Tibial nerve (tissue), 4 donors: ENCODE measurements at regions not wholly inside any gene's neighbourhood (a gene's known extent, or its start where the extent isn't known, plus 50 kb on each side); places are given as distances from the start of the nearest gene placed in this dataset.

Experiments used
- DNase-seq, 2 donors: peaks; one replicate each; pipeline ENCODE4 v3.0.0-alpha.2; 2019; ENCODE audit warnings: low spot score in 2 of 2
- H3K27ac ChIP-seq, 4 donors: fragments of 200-600 bp; sonication (generic) in 3 of 4; one replicate each; pipeline ENCODE4 v1.5.1; 2017 to 2019; ENCODE audit warnings: mild to moderate bottlenecking in 1 of 4
- H3K27me3 ChIP-seq, 2 donors: fragments of 200-600 bp; sonication (generic) in 1 of 2; one replicate each; pipeline versions ENCODE4 v1.5.1 to v1.6.0; 2017 to 2019
- H3K36me3 ChIP-seq, 3 donors: fragments of 200-600 bp; sonication (generic); one replicate each; pipeline ENCODE4 v1.5.1; 2018 to 2019
- H3K4me1 ChIP-seq, 4 donors: fragments of 200-600 bp; sonication (generic) in 3 of 4; one replicate each; pipeline ENCODE4 v1.5.1; 2017 to 2019
- H3K4me3 ChIP-seq, 4 donors: fragments of 200-600 bp; sonication (generic) in 3 of 4; one replicate each; pipeline ENCODE4 v1.5.1; 2017 to 2019; ENCODE audit warnings: mild to moderate bottlenecking in 1 of 4, moderate library complexity in 1 of 4
- H3K9me3 ChIP-seq, 4 donors: fragments of 200-600 bp; sonication (generic) in 3 of 4; one replicate each; pipeline ENCODE4 v1.5.1; 2017 to 2019
- CTCF ChIP-seq, 5 experiments: fragments of 200-600 bp in 3 of 5; fragments of 450-650 bp in 2 of 5; sonication (generic) in 3 of 5; IDR thresholded peaks; one replicate each; pipeline ENCODE4 v1.5.1; 2016 to 2019; ENCODE audit warnings: antibody characterized with exemption in 5 of 5, mild to moderate bottlenecking in 3 of 5, moderate library complexity in 2 of 5
- EP300 ChIP-seq, 2 donors: sonication (generic); formaldehyde crosslinking; IDR thresholded peaks; one replicate each; pipeline ENCODE4 v1.6.1; 2017; ENCODE audit warnings: antibody characterized with exemption in 2 of 2, mild to moderate bottlenecking in 1 of 2
- POLR2A ChIP-seq, 2 donors: fragments of 450-650 bp; IDR thresholded peaks; one replicate each; pipeline ENCODE4 v1.6.1; 2017; ENCODE audit warnings: antibody characterized with exemption in 2 of 2, mild to moderate bottlenecking in 2 of 2, moderate library complexity in 2 of 2
- WGBS, 2 donors: methylation state at CpG; one replicate each; pipeline ENCODE4 v1.1.5; 2018; 5-methylcytosine and 5-hydroxymethylcytosine counted together

- H3K27ac ChIP-seq = no peak overlapping the region
- 70 to 72% methylated on average over 4 of the region's 4 CpGs for WGBS, 2 donors
- peaks cover 0 to 14% (median 0%) of the 10 kb centered on the region in 4 donors for H3K4me1 ChIP-seq
- DNase-seq = no peak
- no peak overlapping the region for H3K4me3 ChIP-seq
- no peaks in the 10 kb centered on the region for H3K27me3 ChIP-seq
- TF ChIP-seq EP300 (IDR thresholded peaks at IDR 0.05) (no peak), CTCF (IDR thresholded peaks at IDR 0.05) (no peak), POLR2A (IDR thresholded peaks at IDR 0.05) (no peak)
- no peaks in the 10 kb centered on the region for H3K36me3 ChIP-seq
- no peaks in the 10 kb centered on the region for H3K9me3 ChIP-seq
Observed at GRCh38 chr13:107447591-107447990, 767.7 kb downstream of the LIG4 start.

- 79 to 85% methylated on average over 3 of the region's 3 CpGs for WGBS, 2 donors
- no peak overlapping the region for H3K4me3 ChIP-seq
- no peak overlapping the region for H3K27ac ChIP-seq
- H3K27me3 ChIP-seq = no peaks in the 10 kb centered on the region
- no peaks in the 10 kb centered on the region for H3K9me3 ChIP-seq
- DNase-seq = no peak
- TF ChIP-seq CTCF (IDR thresholded peaks at IDR 0.05) = no peak
- no peak for TF ChIP-seq EP300 (IDR thresholded peaks at IDR 0.05)
- no peak for TF ChIP-seq POLR2A (IDR thresholded peaks at IDR 0.05)
- H3K36me3 ChIP-seq = no peaks in the 10 kb centered on the region
- H3K4me1 ChIP-seq = no peaks in the 10 kb centered on the region
Observed at GRCh38 chr13:107441279-107441678, 774.1 kb downstream of the LIG4 start.

GRCh38 chr13:107438251-107438650 is 777.1 kb downstream of the LIG4 start:
- Histone ChIP-seq H3K4me1 (no peaks in the 10 kb centered on the region), H3K27ac (no peak overlapping the region), H3K27me3 (no peaks in the 10 kb centered on the region), H3K4me3 (no peak overlapping the region), H3K36me3 (no peaks in the 10 kb centered on the region), H3K9me3 (no peaks in the 10 kb centered on the region)
- no peak for DNase-seq
- WGBS, 2 donors = 80 to 90% methylated on average over 1 of the region's 1 CpG
- TF ChIP-seq POLR2A (IDR thresholded peaks at IDR 0.05) = no peak

GRCh38 chr13:107434347-107434746 is 781.0 kb downstream of the LIG4 start:
- no peak for DNase-seq
- no peaks in the 10 kb centered on the region for H3K4me1 ChIP-seq
- no peaks in the 10 kb centered on the region for H3K27me3 ChIP-seq
- H3K9me3 ChIP-seq = no peaks in the 10 kb centered on the region
- 92 to 93% methylated on average over 4 of the region's 4 CpGs for WGBS, 2 donors
- H3K27ac ChIP-seq = no peak overlapping the region
- no peaks in the 10 kb centered on the region for H3K36me3 ChIP-seq
- TF ChIP-seq CTCF (IDR thresholded peaks at IDR 0.05) = no peak
- no peak for TF ChIP-seq POLR2A (IDR thresholded peaks at IDR 0.05)
- TF ChIP-seq EP300 (IDR thresholded peaks at IDR 0.05) = no peak
- H3K4me3 ChIP-seq = no peak overlapping the region

- Histone ChIP-seq H3K27ac (no peak overlapping the region), H3K4me1 (peaks cover 0 to 3% (median 0%) of the 10 kb centered on the region in 4 donors), H3K36me3 (no peaks in the 10 kb centered on the region), H3K27me3 (no peaks in the 10 kb centered on the region), H3K4me3 (no peak overlapping the region), H3K9me3 (peaks cover 0 to 2% (median 0%) of the 10 kb centered on the region in 4 donors)
- TF ChIP-seq CTCF (IDR thresholded peaks at IDR 0.05) (no peak), POLR2A (IDR thresholded peaks at IDR 0.05) (no peak), EP300 (IDR thresholded peaks at IDR 0.05) (no peak)
- no peak for DNase-seq
Observed at GRCh38 chr13:107427536-107427935, 787.8 kb downstream of the LIG4 start.

GRCh38 chr13:107422421-107422820 is 792.9 kb downstream of the LIG4 start:
- H3K27me3 ChIP-seq = no peaks in the 10 kb centered on the region
- 56 to 60% methylated on average over 2 of the region's 2 CpGs for WGBS, 2 donors
- H3K4me3 ChIP-seq = no peak overlapping the region
- H3K9me3 ChIP-seq = peaks cover 0 to 2% (median 0%) of the 10 kb centered on the region in 4 donors
- H3K4me1 ChIP-seq = peaks cover 0 to 3% (median 0%) of the 10 kb centered on the region in 4 donors
- H3K36me3 ChIP-seq = no peaks in the 10 kb centered on the region
- TF ChIP-seq CTCF (IDR thresholded peaks at IDR 0.05) (no peak), EP300 (IDR thresholded peaks at IDR 0.05) (no peak), POLR2A (IDR thresholded peaks at IDR 0.05) (no peak)
- DNase-seq = no peak
- H3K27ac ChIP-seq = no peak overlapping the region
